H1 (cell line): ENCODE measurements at regions not wholly inside any gene's neighbourhood (a gene's known extent, or its start where the extent isn't known, plus 50 kb on each side); places are given as distances from the start of the nearest gene placed in this dataset.

Source experiments
- CTCF ChIA-PET: fragments of 300-600 bp; sonication (Branson Sonifier 250); formaldehyde crosslinking; loops from one replicate; lab custom pipeline; 2021; ENCODE audit not compliant: partially characterized antibody; lab: Charles Lee
- POLR2A ChIA-PET: fragments of 300-600 bp; sonication (Branson Sonifier 250); formaldehyde crosslinking; loops from one replicate; lab custom pipeline; 2021; ENCODE audit warnings: inconsistent platforms; ENCODE audit not compliant: partially characterized antibody; lab: Charles Lee
- DNase-seq, 2 experiments: peaks; one replicate each; pipeline versions ENCODE4 v3.0.0 to v3.0.0-alpha.2; 2010 to 2022; ENCODE audit warnings: low spot score in 2 of 2, low read depth in 1 of 2, mixed read lengths in 1 of 2
- FAIRE-seq: peaks from 2 replicates; lab custom pipeline; 2011; peaks lifted over from hg19 to GRCh38; lab: Jason Lieb, UNC
- H2AFZ ChIP-seq: 2 replicates; pipeline ENCODE4 v1.8.1; 2012; ENCODE audit warnings: low read length, inconsistent platforms
- H2AK5ac ChIP-seq: 2 replicates; pipeline ENCODE4 v1.6.1; 2013; ENCODE audit warnings: low read depth, low read length
- H2BK120ac ChIP-seq: replicated peaks from 2 replicates; pipeline ENCODE3; 2013; ENCODE audit warnings: low read depth, low read length, inconsistent platforms
- H2BK12ac ChIP-seq: 2 replicates; pipeline ENCODE4 v1.6.1; 2013; ENCODE audit warnings: low read depth, low read length
- H2BK15ac ChIP-seq: 2 replicates; pipeline ENCODE4 v1.6.1; 2013; ENCODE audit warnings: low read length
- H2BK20ac ChIP-seq: 2 replicates; pipeline ENCODE4 v1.6.1; 2013; ENCODE audit warnings: low read length
- H2BK5ac ChIP-seq: 2 replicates; pipeline ENCODE4 v1.6.1; 2013; ENCODE audit warnings: low read depth, low read length
- H3K14ac ChIP-seq: 2 replicates; pipeline ENCODE4 v1.6.1; 2013; ENCODE audit warnings: inconsistent platforms; ENCODE audit not compliant: insufficient read length
- H3K18ac ChIP-seq: 2 replicates; pipeline ENCODE4 v1.6.1; 2013; ENCODE audit warnings: low read length; ENCODE audit errors: extremely low read depth
- H3K23ac ChIP-seq: 2 replicates; pipeline ENCODE4 v1.6.1; 2013; ENCODE audit warnings: inconsistent platforms; ENCODE audit not compliant: insufficient read length
- H3K23me2 ChIP-seq: 2 replicates; pipeline ENCODE4 v1.6.1; 2013; ENCODE audit warnings: low read depth, low read length
- H3K27ac ChIP-seq: 2 replicates; pipeline ENCODE4 v1.6.1; 2011; ENCODE audit warnings: low read depth, low read length, inconsistent platforms
- H3K27me3 ChIP-seq, 4 experiments: replicated peaks in 1 of 4; 1 replicate in 1 of 4; 2 replicates in 3 of 4; pipeline versions ENCODE4 v1.6.1 to v1.8.1; 2011 to 2013; ENCODE audit warnings: low read length in 3 of 4, mild to moderate bottlenecking in 3 of 4, inconsistent platforms in 2 of 4, mixed read lengths in 2 of 4, moderate library complexity in 1 of 4; ENCODE audit not compliant: control insufficient read depth in 3 of 4, insufficient read depth in 3 of 4; ENCODE audit errors: extremely low read depth in 1 of 4
- H3K36me3 ChIP-seq, 4 experiments: 2 replicates each; pipeline versions ENCODE4 v1.6.1 to v1.8.1; 2011 to 2013; ENCODE audit warnings: mild to moderate bottlenecking in 4 of 4, low read length in 3 of 4, moderate library complexity in 2 of 4, control low read depth in 1 of 4, inconsistent platforms in 1 of 4; ENCODE audit not compliant: insufficient read depth in 4 of 4, control insufficient read depth in 2 of 4
- H3K4ac ChIP-seq: replicated peaks from 2 replicates; pipeline ENCODE3; 2013; ENCODE audit warnings: low read length, low read depth, mixed read lengths, inconsistent platforms; ENCODE audit not compliant: insufficient read length
- H3K4me1 ChIP-seq, 4 experiments: replicated peaks in 1 of 4; 1 replicate in 1 of 4; 2 replicates in 3 of 4; pipeline versions ENCODE4 v1.6.1 to v1.8.1; 2011 to 2013; ENCODE audit warnings: low read length in 3 of 4, inconsistent platforms in 2 of 4, mixed read lengths in 1 of 4; ENCODE audit not compliant: insufficient read depth in 4 of 4, control insufficient read depth in 3 of 4
- H3K4me2 ChIP-seq, 2 experiments: 2 replicates each; pipeline versions ENCODE4 v1.6.1 to v1.8.1; 2011 to 2013; ENCODE audit warnings: low read depth in 2 of 2, low read length in 2 of 2, control low read depth in 1 of 2, inconsistent platforms in 1 of 2, mild to moderate bottlenecking in 1 of 2; ENCODE audit not compliant: insufficient read depth in 1 of 2
- H3K4me3 ChIP-seq, 4 experiments: fragments of 200-600, 300-600 bp in 1 of 4; sonication (generic), shearing (Covaris generic), sonication (Bioruptor Twin) in 1 of 4; 2 replicates each; pipeline versions ENCODE4 v1.5.1 to v1.8.1; 2011 to 2016; ENCODE audit warnings: low read length in 4 of 4, low read depth in 3 of 4, control low read depth in 2 of 4, inconsistent platforms in 2 of 4, mild to moderate bottlenecking in 2 of 4, mixed read lengths in 1 of 4, moderate library complexity in 1 of 4; ENCODE audit not compliant: insufficient read depth in 2 of 4; ENCODE audit errors: extremely low read depth in 1 of 4
- H3K56ac ChIP-seq: replicated peaks from 2 replicates; pipeline ENCODE3; 2013; ENCODE audit warnings: low read depth, mild to moderate bottlenecking, mixed read lengths, low read length, inconsistent platforms; ENCODE audit not compliant: insufficient read length
- H3K79me1 ChIP-seq: 2 replicates; pipeline ENCODE4 v1.6.1; 2013; ENCODE audit warnings: low read depth, low read length, control low read depth
- H3K79me2 ChIP-seq, 2 experiments: 2 replicates each; pipeline versions ENCODE4 v1.6.1 to v1.8.1; 2012 to 2013; ENCODE audit warnings: low read length in 2 of 2, mild to moderate bottlenecking in 2 of 2, inconsistent platforms in 1 of 2; ENCODE audit not compliant: insufficient read depth in 2 of 2, control insufficient read depth in 1 of 2
- H3K9ac ChIP-seq, 4 experiments: replicated peaks in 1 of 4; 1 replicate in 1 of 4; 2 replicates in 3 of 4; pipeline versions ENCODE4 v1.6.1 to v1.8.1; 2011 to 2013; ENCODE audit warnings: low read depth in 3 of 4, low read length in 3 of 4, control low read depth in 2 of 4, mild to moderate bottlenecking in 2 of 4, moderate library complexity in 2 of 4, inconsistent platforms in 1 of 4; ENCODE audit errors: extremely low read depth in 1 of 4
- H3K9me3 ChIP-seq, 2 experiments: 2 replicates each; pipeline versions ENCODE4 v1.6.1 to v1.8.1; 2012 to 2013; ENCODE audit warnings: mild to moderate bottlenecking in 2 of 2, moderate library complexity in 2 of 2, control low read depth in 1 of 2, inconsistent platforms in 1 of 2, low read depth in 1 of 2, low read length in 1 of 2, mixed read lengths in 1 of 2; ENCODE audit not compliant: insufficient read depth in 2 of 2
- H4K20me1 ChIP-seq, 2 experiments: replicated peaks in 1 of 2; 2 replicates each; pipeline versions ENCODE3 to v1.8.1; 2011 to 2013; ENCODE audit warnings: inconsistent platforms in 2 of 2, low read length in 2 of 2, mild to moderate bottlenecking in 1 of 2; ENCODE audit not compliant: insufficient read depth in 2 of 2, control insufficient read depth in 1 of 2
- H4K5ac ChIP-seq: 2 replicates; pipeline ENCODE4 v1.6.1; 2013; ENCODE audit warnings: low read length, low read depth, mixed read lengths, inconsistent platforms; ENCODE audit not compliant: insufficient read length
- H4K8ac ChIP-seq: 2 replicates; pipeline ENCODE4 v1.8.0; 2013; ENCODE audit warnings: mild to moderate bottlenecking, moderate library complexity, low read length, inconsistent platforms; ENCODE audit not compliant: insufficient read depth; ENCODE audit errors: extremely low read depth
- H4K91ac ChIP-seq: replicated peaks from 2 replicates; pipeline ENCODE3; 2013; ENCODE audit warnings: low read length, mixed read lengths, inconsistent platforms; ENCODE audit not compliant: insufficient read length
- CEBPB ChIP-seq: IDR thresholded peaks from 2 replicates; pipeline ENCODE4 v1.6.1; 2012; ENCODE audit warnings: low read depth, low read length
- JUN ChIP-seq: IDR thresholded peaks from 2 replicates; pipeline ENCODE4 v1.6.1; 2011; ENCODE audit warnings: low read depth, mild to moderate bottlenecking, improper control_type of control experiment, low read length
- POU5F1 ChIP-seq: IDR thresholded peaks from 2 replicates; pipeline ENCODE4 v1.6.1; 2011; ENCODE audit warnings: low read depth, mild to moderate bottlenecking, low read length, moderate library complexity
- RBBP5 ChIP-seq: IDR thresholded peaks from 2 replicates; pipeline ENCODE4 v1.7.1; 2012; ENCODE audit warnings: low read depth, mild to moderate bottlenecking, inconsistent platforms, low read length, moderate library complexity, borderline replicate concordance
- SAP30 ChIP-seq: fragments of 300-600 bp; sonication (generic); IDR thresholded peaks from 2 replicates; pipeline ENCODE4 v1.7.1; 2012; ENCODE audit warnings: low read length, moderate library complexity, mild to moderate bottlenecking, inconsistent platforms; ENCODE audit not compliant: insufficient read depth, insufficient replicate concordance
- SIN3A ChIP-seq, 2 experiments: IDR thresholded peaks in 1 of 2; conservative IDR thresholded peaks in 1 of 2; 2 replicates each; pipeline ENCODE4 v1.6.1; 2011 to 2012; ENCODE audit warnings: low read length in 2 of 2, improper control_type of control experiment in 1 of 2, low read depth in 1 of 2, mild to moderate bottlenecking in 1 of 2
- SUZ12 ChIP-seq: fragments of 200-600 bp; sonication (generic); IDR thresholded peaks from 2 replicates; pipeline ENCODE4 v1.6.1; 2012; ENCODE audit warnings: mild to moderate bottlenecking, inconsistent platforms, low read length, moderate library complexity, mixed read lengths
- YY1 ChIP-seq: IDR thresholded peaks from 2 replicates; pipeline ENCODE4 v1.6.1; 2011; ENCODE audit warnings: low read depth, mild to moderate bottlenecking, low read length
- WGBS, 2 experiments: shearing (Covaris generic) in 1 of 2; methylation state at CpG; one replicate each; pipeline versions ENCODE4 v1.1.6 to v1.1.7; 2013 to 2015; ENCODE audit warnings: low lambda C conversion rate in 2 of 2, mixed read lengths in 2 of 2, inconsistent platforms in 1 of 2, low coverage in 1 of 2, missing lambda C conversion rate in 1 of 2; ENCODE audit not compliant: insufficient replicate concordance in 2 of 2, insufficient coverage in 1 of 2, insufficient read length in 1 of 2; ENCODE audit errors: extremely low coverage in 1 of 2, missing lambda C conversion rate in 1 of 2; 5-methylcytosine and 5-hydroxymethylcytosine counted together
- TF ChIP-seq, protein P1 (sequence below), 3 experiments: IDR thresholded peaks; 1 replicate in 2 of 3; 2 replicates in 1 of 3; pipeline versions ENCODE4 v1.5.1 to v1.6.1; 2011; ENCODE audit warnings: low read length in 3 of 3, mild to moderate bottlenecking in 3 of 3, inconsistent platforms in 2 of 3, low read depth in 1 of 3, moderate library complexity in 1 of 3; ENCODE audit not compliant: insufficient read depth in 1 of 3; ENCODE audit errors: control extremely low read depth in 1 of 3
- TF ChIP-seq, protein P2 (sequence below): IDR thresholded peaks from 2 replicates; pipeline ENCODE4 v1.6.1; 2011; ENCODE audit warnings: low read length, improper control_type of control experiment

DNA sequence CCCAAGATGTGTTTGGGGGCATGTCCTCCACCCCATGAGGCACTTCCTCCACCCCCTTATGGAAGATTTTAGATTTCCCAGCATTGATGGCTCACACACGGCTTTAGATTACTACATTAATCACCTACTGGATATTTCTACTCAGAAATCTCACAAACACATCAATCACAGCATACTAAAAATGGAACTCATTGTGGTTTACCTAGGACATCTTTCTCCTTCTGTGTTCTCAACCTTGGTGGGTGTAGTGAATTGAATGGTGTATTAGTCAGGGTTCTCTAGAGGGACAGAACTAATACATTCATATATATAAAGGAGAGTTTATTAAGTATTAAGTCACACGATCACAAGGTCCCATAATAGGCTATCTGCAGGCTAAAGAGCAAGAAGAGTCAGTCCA is 82.1 kb upstream of the CYRIA start:
- no peak overlapping the region for H3K56ac ChIP-seq
- H3K9ac ChIP-seq: no peak overlapping the region
- no peaks in the 10 kb centered on the region for H3K9me3 ChIP-seq
- H3K27ac ChIP-seq: no peak overlapping the region
- H3K14ac ChIP-seq: no peak overlapping the region
- no peak overlapping the region for H4K91ac ChIP-seq
- H4K20me1 ChIP-seq: no peaks in the 10 kb centered on the region
- H2BK20ac ChIP-seq: no peak overlapping the region
- H3K23ac ChIP-seq: no peak overlapping the region
- FAIRE-seq (no peak), DNase-seq (no peak)
- H3K4me2 ChIP-seq: no peak overlapping the region
- no peaks in the 10 kb centered on the region for H3K36me3 ChIP-seq
- CTCF ChIA-PET: interaction anchor here (1.2 to 6.1 kb wide), 3 partner anchors 8 to 129 kb away, joined by 3 to 31 read pairs (median 14); no protein-coding TSS in a partner anchor
- no peak overlapping the region for H4K5ac ChIP-seq
- peaks cover 0 to 1% (median 0%) of the 10 kb centered on the region in 4 experiments; a peak in 1 of 7 replicates for H3K27me3 ChIP-seq
- H2BK5ac ChIP-seq: no peak overlapping the region
- no peak overlapping the region for H3K4ac ChIP-seq
- H2BK15ac ChIP-seq: no peak overlapping the region
- no peak overlapping the region for H2AFZ ChIP-seq
- H4K8ac ChIP-seq: no peak overlapping the region
- H2BK120ac ChIP-seq: no peak overlapping the region
- POLR2A ChIA-PET: interaction anchor here (0.7 kb wide), 1 partner anchor 267 kb away, joined by 4 read pairs; no protein-coding TSS in a partner anchor
- no peaks in the 10 kb centered on the region for H3K79me1 ChIP-seq
- no peak overlapping the region for H3K4me3 ChIP-seq
- H3K23me2 ChIP-seq: no peaks in the 10 kb centered on the region; the same call in 1 of the 2 replicates
- H3K18ac ChIP-seq: no peak overlapping the region
- 95% methylated on average over 2 of the region's 2 CpGs; no CpG with 5 or more reads in 1 of the 2 experiments for WGBS, 2 experiments
- no peak overlapping the region for H2BK12ac ChIP-seq
- H2AK5ac ChIP-seq: no peak overlapping the region
- no peaks in the 10 kb centered on the region for H3K79me2 ChIP-seq
- no peaks in the 10 kb centered on the region for H3K4me1 ChIP-seq
- TF ChIP-seq, protein P1, sequence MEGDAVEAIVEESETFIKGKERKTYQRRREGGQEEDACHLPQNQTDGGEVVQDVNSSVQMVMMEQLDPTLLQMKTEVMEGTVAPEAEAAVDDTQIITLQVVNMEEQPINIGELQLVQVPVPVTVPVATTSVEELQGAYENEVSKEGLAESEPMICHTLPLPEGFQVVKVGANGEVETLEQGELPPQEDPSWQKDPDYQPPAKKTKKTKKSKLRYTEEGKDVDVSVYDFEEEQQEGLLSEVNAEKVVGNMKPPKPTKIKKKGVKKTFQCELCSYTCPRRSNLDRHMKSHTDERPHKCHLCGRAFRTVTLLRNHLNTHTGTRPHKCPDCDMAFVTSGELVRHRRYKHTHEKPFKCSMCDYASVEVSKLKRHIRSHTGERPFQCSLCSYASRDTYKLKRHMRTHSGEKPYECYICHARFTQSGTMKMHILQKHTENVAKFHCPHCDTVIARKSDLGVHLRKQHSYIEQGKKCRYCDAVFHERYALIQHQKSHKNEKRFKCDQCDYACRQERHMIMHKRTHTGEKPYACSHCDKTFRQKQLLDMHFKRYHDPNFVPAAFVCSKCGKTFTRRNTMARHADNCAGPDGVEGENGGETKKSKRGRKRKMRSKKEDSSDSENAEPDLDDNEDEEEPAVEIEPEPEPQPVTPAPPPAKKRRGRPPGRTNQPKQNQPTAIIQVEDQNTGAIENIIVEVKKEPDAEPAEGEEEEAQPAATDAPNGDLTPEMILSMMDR (IDR thresholded peaks at IDR 0.05; ENCODE audit: control extremely low read depth in 1 of 3, insufficient read depth in 1 of 3, low read depth in 1 of 3, low read length in 3 of 3): no peak
- TF ChIP-seq CEBPB (no peak), YY1 (no peak), RBBP5 (no peak), SIN3A (conservative IDR thresholded peaks at IDR 0.05 in 1 of 2, IDR thresholded peaks at IDR 0.05 in 1 of 2; ENCODE audit: low read depth in 1 of 2, low read length in 2 of 2) (no peak), JUN (no peak), SAP30 (no peak), SUZ12 (no peak), POU5F1 (no peak)
- TF ChIP-seq, protein P2, sequence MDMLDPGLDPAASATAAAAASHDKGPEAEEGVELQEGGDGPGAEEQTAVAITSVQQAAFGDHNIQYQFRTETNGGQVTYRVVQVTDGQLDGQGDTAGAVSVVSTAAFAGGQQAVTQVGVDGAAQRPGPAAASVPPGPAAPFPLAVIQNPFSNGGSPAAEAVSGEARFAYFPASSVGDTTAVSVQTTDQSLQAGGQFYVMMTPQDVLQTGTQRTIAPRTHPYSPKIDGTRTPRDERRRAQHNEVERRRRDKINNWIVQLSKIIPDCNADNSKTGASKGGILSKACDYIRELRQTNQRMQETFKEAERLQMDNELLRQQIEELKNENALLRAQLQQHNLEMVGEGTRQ: no peak
